HG02981 (cell line): ENCODE measurements at regions not wholly inside any gene's neighbourhood (a gene's known extent, or its start where the extent isn't known, plus 50 kb on each side); places are given as distances from the start of the nearest gene placed in this dataset.
"Not testable (repeated sequence)": the region's sequence is repeated elsewhere in the genome, so short reads cannot be mapped to it uniquely, and the experiment has no call there.

Experiments used
- ATAC-seq: cut with Tn5 transposase; IDR thresholded peaks from one replicate; pipeline ENCODE4 v1.9.1; 2021; ENCODE audit warnings: mild to moderate bottlenecking, moderate library complexity; ENCODE audit not compliant: unreplicated experiment

- ATAC-seq = no peak
These were observed 992.6 kb downstream of the PCDH9 start for GRCh38 chr13:66237411-66238062.

- no peak for ATAC-seq
These were observed 996.0 kb downstream of the PCDH9 start for GRCh38 chr13:66234159-66234558.

GRCh38 chr13:66231958-66232357 lies 998.2 kb downstream of the PCDH9 start:
- ATAC-seq = not testable (repeated sequence)

- no peak for ATAC-seq
These were observed 1005.1 kb downstream of the PCDH9 start for GRCh38 chr13:66225072-66225471.

- ATAC-seq = no peak
These were observed 1005.5 kb downstream of the PCDH9 start for GRCh38 chr13:66224663-66225062.

GRCh38 chr13:66222926-66223325 lies 1007.2 kb downstream of the PCDH9 start:
- ATAC-seq = no peak

GRCh38 chr13:66222127-66222526 lies 1008.0 kb downstream of the PCDH9 start:
- no peak for ATAC-seq

- ATAC-seq = no peak
These were observed 1010.6 kb downstream of the PCDH9 start for GRCh38 chr13:66219506-66219905.

GRCh38 chr13:66218583-66218982 lies 1011.6 kb downstream of the PCDH9 start:
- ATAC-seq = no peak

- ATAC-seq = no peak
These were observed 1013.4 kb downstream of the PCDH9 start for GRCh38 chr13:66216728-66217127.

- peak; percentile 45 for ATAC-seq
These were observed 1015.7 kb downstream of the PCDH9 start for GRCh38 chr13:66214467-66214866.

GRCh38 chr13:66212511-66212910 lies 1017.6 kb downstream of the PCDH9 start:
- no peak for ATAC-seq

- ATAC-seq = no peak
These were observed 1019.5 kb downstream of the PCDH9 start for GRCh38 chr13:66210677-66211076.

GRCh38 chr13:66208589-66208988 lies 1021.5 kb downstream of the PCDH9 start:
- ATAC-seq = no peak

- ATAC-seq = no peak
These were observed 1022.5 kb downstream of the PCDH9 start for GRCh38 chr13:66207610-66208009.

- ATAC-seq = no peak
These were observed 1024.3 kb downstream of the PCDH9 start for GRCh38 chr13:66205807-66206206.

GRCh38 chr13:66200555-66200954 lies 1029.6 kb downstream of the PCDH9 start:
- no peak for ATAC-seq

- ATAC-seq = no peak
These were observed 1034.9 kb downstream of the PCDH9 start for GRCh38 chr13:66195238-66195637.

- no peak for ATAC-seq
These were observed 1040.2 kb downstream of the PCDH9 start for GRCh38 chr13:66189986-66190385.

- no peak for ATAC-seq
These were observed 1049.3 kb downstream of the PCDH9 start for GRCh38 chr13:66180836-66181235.

- ATAC-seq = no peak
These were observed 1058.2 kb downstream of the PCDH9 start for GRCh38 chr13:66171920-66172319.

- ATAC-seq = no peak
These were observed 1067.7 kb downstream of the PCDH9 start for GRCh38 chr13:66162470-66162869.

- ATAC-seq = no peak
These were observed 1070.6 kb downstream of the PCDH9 start for GRCh38 chr13:66159511-66159910.
